ENCODE measurements at regions not wholly inside any gene's neighbourhood (a gene's known extent, or its start where the extent isn't known, plus 50 kb on each side); places are given as distances from the start of the nearest gene placed in this dataset.
"Not testable (repeated sequence)": the region's sequence is repeated elsewhere in the genome, so short reads cannot be mapped to it uniquely, and the experiment has no call there.

DNA sequence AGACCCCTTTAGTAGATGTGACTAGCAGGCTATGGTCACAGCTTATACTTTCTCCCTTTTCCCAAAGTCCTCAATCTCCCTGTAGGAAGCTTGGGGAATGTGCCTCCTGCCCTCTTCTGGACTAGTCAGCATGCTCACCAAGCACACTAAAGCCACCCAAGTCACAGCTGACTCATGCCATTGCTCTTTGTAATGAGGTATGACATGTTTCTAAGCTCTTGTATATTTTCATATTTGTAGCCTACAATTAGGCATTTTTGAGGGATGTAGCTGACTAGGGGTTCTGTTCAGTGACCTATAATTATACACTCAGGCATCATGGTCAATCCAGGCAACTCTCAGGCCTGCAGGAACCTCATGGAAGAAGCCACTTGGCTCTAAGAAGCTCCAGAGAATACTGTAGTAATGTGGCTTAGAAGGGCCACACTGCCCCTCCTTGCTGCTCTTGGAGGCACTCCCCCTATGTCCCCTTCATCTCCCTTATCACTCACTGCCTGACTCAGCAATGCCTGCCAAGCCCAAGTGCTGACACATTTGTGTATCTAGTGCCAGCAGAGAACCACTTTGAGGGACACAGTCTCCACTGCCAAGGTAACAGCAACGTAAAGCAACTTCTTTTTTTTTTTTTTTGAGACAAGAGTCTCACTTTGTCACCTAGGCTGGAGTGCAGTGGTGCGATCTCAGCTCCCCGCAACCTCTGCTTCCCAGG lies 86.2 kb downstream of the RPL27A start:
- no peak for DNase-seq (ENCODE audit: low read depth in 4 of 4, low spot score in 2 of 4)

DNA sequence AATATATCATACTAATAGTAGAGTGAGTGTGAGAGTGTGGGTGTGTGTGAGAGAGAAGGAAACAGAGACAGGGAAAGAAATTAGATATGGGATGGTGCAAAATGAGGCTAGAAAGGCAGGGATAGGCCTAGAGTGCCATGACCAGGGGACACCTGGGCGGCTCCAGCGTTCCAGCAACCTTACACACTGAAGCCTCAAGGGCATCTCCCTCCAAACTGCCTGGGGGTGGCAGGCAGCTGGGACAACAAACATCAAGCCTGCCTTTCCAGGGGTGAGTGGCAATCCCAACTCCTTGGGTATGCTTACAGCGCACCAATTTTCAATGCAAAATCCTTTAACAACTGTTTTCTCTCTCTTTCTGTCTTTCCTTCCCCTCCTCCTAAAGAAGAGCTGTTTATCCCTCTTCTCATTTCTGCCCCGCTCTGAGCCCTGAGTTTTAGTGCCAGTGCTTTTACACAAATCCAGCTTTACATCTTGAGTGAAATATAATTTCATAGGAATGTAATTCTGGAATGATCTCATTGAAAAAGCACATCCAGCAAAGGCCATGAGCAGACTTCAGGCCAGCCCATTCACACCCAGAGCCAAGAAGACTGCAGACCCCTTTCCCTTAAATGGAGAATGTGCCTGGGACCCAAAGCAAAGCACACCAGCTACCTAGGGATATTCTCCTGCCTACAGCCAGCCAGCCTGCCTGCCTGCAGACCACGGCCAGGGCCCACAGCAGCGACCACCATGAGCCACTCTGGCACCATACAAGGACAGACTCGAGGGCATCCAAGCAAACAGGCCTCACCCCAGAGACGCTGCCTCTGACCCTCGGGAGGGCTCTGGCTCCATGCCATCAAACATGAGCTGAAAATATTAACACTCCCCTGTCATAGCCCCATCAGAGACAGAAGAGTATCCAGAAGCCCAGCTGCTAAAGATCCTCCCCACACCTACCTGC lies 90.3 kb downstream of the RPL27A start:
- DNase-seq (ENCODE audit: low read depth in 4 of 4, low spot score in 2 of 4), result no peak

DNA sequence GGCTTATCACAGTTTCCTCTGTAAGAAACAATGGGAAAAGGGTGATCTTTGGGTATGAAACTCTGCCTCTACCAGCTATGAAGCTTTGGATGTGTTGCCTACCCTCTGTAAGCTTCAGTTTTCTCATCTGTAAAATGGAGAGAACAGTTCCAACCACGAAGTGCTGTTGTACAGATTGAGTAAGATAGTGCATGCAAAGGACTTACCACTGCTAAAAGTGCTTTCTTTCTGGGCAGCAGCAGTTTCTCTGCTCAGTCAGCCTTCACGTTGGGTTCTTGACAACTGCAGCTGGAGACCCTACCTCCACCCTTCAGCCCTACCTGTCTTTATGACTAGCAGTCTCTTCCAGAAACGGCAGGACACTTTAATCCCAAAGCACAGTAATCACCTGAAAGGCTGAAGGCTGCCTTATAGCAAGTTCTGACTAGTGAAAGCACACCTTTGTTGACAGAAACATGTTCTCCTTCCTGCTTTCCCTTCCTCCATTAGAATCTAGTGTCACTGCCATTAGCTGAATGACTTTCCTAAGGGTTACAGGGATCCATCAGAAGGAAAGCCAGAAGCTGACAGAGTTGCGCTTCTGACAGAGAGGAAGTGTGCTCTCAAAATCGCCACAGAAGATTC lies 91.4 kb downstream of the RPL27A start:
- DNase-seq (ENCODE audit: low read depth in 4 of 4, low spot score in 2 of 4), result no peak

DNA sequence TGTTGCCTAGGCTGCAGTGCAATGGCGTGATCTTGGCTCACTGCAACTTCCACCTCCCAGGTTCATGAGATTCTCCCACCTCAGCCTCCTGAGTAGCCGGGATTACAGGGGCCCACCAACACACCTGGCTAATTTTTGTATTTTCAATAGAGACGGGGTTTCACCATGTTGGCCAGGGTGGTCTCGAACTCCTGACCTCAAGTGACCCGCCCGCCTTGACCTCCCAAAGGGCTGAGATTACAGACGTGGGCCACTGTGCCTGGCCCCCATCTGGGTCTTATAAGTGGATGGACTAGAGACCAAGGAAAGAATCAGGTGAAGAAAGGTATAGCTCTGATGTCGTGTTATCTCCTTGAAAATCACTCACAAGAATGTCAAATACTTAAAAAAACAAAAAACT lies 92.3 kb downstream of the RPL27A start:
- DNase-seq (ENCODE audit: low read depth in 4 of 4, low spot score in 2 of 4), result not testable (repeated sequence)

DNA sequence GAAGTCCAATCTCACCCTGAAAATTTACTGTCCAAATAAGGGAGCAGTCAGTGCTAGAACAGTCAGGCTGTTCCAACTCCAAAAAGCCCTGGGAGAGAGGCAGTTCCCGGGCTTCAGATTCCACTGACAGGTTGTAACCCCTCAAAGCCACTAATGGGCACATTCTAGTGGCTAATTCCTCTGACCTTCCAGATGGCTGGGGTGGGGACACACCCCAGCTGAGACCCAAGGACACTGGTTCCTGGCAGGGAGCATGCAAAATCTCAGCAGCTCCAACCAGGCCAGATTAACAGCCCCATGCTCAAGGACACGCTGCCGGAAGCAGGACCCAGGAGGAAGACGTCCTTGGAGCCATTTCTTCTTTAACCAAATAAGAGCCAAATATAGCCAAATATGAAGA lies 92.7 kb downstream of the RPL27A start:
- DNase-seq (ENCODE audit: low read depth in 4 of 4, low spot score in 2 of 4), result no peak

DNA sequence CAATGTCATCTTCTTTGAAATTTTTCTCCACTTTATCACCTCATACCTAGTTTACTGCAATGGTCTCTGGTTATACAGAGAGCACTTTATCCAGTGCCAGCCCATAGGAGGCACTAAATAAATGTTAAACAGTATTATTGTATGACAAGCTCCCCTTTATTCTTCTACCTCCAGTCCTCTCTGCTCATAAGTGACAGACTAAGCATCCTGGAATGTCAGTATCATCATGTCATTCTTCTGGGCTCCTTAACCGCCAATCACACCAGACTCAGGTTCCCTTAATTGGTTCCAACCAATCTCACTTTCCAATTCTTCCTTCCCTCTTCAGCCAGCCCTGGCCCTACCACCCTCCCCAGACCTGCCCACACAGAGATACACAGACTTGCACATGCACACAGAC lies 93.1 kb downstream of the RPL27A start:
- DNase-seq (ENCODE audit: low read depth in 4 of 4, low spot score in 2 of 4), result no peak

DNA sequence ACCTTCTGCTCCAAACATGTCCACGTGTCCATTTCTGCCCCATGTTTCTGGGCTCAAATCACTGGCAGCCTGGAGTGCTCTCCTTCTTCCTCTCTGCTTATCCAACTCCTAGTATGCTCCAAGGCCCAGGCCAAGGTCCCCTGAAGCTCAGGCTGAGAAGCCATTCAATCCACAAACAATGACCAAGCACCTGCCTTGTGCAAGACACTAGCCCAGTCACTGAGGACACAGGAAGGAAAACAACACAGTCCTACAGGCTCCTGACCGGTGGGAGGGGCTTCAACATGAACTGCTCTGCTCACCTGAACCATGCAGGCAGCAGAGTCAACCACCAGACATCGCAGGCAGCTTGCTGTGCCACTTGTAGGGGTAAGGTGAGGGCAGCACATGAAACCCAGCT lies 93.6 kb downstream of the RPL27A start:
- no peak for DNase-seq (ENCODE audit: low read depth in 4 of 4, low spot score in 2 of 4)

DNA sequence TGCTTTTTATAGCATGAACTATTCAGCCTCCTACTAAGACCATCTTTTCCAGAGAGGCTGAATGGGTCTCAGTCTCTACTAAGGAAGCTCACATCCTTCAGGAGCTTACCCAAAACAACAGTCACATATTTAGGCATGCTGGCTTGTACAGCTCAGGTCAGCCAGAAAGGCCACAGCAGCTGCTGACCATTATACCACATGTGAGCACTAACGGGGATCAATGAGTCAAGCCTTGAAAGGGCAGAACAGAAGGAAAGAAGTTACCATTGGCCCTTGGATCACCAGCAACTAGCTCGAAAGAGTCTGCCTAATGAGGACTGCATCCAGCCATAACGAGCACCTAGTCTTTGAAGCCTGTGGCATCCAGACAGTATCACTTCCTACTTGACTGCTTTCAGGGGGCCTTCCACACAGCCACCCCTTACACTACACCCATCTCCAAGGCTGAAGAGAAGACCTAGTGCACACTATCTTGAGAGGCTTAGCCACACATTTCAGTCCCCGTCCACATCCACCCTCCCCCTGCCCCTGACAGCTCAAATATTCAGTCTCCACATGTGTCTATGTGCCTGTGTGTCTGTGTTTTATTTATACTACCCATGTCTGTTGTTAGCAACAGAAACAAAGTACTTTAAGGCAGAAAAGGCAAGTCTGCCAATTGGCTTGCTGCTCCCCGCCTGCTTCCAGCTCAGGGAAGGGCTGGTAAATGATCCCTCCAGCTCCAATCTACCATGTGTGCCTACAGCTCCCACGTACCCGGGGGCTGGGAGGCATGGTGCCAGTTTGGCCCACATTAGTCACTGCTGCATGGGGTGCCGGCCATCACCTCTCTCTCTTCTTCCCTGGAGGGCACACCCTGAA lies 95.5 kb downstream of the RPL27A start:
- DNase-seq (ENCODE audit: low read depth in 4 of 4, low spot score in 2 of 4), result no peak

DNA sequence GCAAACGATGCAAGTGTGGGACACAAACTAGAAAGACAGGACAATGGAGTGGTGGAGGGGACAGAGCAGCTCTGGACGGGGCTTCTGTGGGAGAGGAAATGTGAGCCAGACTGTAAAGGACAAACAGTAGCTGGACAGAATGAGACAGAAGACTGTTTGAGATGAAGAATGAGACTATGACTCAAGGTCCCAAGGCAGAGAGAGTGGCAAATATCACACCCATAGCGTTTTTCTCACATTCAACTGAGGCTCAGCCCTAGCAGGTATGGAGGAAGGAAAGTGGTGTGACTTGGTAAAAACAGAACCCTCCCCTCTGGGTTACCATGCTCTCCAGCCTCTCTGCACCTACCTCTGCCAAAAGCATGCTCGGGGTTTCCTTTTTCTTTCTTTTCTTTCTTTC lies 96.5 kb downstream of the RPL27A start:
- no peak for DNase-seq (ENCODE audit: low read depth in 4 of 4, low spot score in 2 of 4)

DNA sequence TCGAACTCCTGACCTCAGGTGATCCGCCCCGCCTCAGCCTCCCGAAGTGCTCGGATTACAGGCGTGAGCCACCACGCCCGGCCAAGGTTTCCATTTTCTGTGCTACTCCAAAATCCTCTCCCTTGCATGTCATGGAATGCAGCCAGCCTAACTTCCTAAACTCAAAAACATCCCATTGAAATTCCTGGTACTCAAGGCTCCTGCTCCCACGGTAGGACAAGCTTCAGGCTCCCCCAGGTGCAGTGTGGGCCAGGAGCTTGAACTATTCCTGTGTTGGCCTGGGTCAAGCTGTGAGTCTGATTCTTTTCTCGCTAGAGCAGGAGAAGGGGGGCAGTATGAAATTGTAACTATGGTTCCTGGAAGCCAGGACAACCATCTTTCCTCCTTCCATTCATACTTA lies 97.1 kb downstream of the RPL27A start:
- DNase-seq (ENCODE audit: low read depth in 4 of 4, low spot score in 2 of 4), result no peak

DNA sequence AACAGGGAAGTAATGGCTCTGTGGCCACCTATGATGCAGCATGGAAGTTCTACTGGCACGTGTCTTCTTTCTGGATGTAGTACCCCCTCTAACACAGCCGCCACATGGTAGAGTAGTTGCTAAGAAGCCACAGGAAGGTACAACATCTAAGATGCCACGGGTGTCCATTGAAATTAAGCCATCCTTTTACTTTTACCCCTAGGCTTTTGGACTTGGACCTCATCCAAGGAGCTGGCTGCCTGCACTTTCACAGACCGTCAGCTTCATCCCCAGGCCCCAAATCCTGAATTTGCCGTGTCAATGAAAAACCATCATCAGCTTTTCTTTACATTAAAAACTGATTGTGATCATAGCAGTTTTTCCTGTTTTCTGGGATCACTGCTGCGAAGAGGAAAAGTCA lies 102.4 kb downstream of the RPL27A start:
- DNase-seq (ENCODE audit: low read depth in 4 of 4, low spot score in 2 of 4), result no peak

DNA sequence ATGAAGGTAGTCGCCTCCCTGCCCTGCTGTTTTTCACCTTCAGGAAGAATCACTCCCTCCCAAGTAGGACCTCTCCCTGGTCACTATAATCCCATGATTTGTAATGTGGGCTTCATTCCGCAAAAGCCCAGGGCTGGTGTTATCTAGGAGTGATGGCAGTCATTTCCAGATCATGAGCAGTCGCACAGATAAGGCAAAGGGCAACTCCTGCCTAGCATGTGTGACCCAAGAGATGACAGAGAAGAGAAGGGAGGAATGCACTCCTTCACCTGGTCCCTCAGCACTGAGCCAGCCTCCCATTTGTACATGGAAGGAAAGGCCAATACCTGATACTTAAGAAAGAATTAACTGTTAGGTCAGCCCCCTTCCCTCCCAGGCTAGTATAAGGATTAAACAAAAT lies 102.9 kb downstream of the RPL27A start:
- DNase-seq (ENCODE audit: low read depth in 4 of 4, low spot score in 2 of 4), result no peak

DNA sequence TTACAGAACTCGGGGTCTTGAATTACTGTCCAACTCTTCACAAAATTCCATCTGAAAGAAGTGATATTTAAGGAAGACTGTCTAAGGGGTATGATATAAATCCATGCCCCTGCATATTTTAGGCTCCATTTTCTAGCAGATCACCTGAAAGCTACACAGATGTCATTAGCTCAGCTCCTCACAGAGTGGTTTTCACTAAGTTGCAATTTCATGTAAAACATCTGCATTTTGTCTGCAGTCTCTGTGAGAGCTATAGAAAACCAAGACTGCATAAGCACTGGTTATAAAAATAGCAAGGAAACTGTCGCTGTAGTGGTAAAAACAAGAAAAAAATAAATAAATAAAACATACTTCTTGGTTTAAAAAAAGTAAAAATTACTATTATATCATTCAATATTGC lies 103.4 kb downstream of the RPL27A start:
- no peak for DNase-seq (ENCODE audit: low read depth in 4 of 4, low spot score in 2 of 4)

DNA sequence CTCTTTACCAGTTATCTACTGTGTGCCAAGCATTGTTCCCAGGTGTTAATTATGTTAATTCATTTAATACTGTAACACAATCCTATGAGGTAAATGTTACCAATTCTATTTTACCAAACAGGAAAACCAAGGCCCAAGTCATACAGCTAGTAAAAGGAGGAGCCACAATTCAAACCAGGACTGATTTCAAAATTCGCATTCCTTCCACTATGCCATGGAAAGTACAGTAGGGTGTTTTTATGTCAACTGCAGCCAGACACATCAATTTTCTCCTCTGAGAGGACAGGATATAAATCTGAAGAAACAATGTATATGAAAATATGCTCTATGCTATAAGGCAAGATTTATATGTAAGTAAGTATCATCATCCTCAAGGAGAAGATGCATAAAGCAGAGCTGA lies 104.3 kb downstream of the RPL27A start:
- no peak for DNase-seq (ENCODE audit: low read depth in 4 of 4, low spot score in 2 of 4)

DNA sequence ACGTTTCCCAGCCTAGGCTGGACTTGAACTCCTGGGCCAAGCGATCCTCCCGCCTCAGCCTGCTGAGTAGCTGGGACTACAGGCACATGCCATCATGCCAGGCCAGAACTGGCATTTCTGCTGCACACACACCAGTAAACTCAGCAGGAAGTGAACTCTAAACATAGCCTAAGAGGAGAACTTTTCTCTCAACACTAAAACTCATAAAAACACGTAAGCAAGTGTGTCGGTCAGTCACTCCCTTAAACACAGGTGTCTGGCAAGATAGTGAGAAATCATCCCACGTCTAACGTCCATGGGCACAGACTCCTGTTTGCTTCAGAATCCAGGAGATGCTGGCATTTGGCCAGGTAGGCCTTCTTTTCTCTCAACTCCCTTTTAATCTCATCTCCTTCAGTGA lies 104.8 kb downstream of the RPL27A start:
- no peak for DNase-seq (ENCODE audit: low read depth in 4 of 4, low spot score in 2 of 4)

DNA sequence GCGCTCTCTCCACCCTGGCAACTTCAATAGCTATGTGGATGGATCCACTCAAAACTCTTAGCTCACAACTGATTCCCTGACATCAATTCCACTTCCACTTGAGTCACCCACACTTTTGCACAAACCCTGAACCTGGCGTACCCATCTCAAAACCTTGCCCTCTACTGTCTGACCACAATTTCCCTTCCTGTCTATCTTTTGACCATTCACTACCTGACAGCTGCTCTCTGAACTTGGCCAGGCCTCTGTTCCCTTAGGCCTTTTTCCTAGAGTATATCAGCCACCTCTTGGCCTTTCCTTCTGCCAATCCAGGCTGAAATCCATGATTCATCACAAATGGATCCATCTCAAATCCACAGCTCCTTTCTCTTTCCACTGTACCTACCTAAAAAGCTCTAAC lies 106.0 kb downstream of the RPL27A start:
- no peak for DNase-seq (ENCODE audit: low read depth in 4 of 4, low spot score in 2 of 4)

DNA sequence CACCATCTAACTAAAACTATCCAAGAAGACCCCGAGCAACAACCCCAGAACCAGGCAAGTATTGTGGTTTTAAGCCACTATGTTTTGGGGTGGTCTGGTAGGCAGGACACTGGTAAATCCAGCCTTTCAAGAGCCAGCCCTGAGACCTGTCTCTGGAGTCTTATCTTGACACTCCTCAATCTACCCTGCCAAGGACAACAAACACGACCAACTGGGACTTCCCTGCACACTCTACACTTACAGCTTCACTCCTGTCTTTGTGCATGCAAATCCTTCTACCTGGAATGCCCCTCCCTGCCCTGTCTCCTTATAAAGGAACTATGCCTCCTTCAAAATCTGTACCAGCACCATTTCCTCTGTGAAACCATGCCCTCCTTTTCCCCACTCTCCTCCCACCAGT lies 107.3 kb downstream of the RPL27A start:
- no peak for DNase-seq (ENCODE audit: low read depth in 4 of 4, low spot score in 2 of 4)

DNA sequence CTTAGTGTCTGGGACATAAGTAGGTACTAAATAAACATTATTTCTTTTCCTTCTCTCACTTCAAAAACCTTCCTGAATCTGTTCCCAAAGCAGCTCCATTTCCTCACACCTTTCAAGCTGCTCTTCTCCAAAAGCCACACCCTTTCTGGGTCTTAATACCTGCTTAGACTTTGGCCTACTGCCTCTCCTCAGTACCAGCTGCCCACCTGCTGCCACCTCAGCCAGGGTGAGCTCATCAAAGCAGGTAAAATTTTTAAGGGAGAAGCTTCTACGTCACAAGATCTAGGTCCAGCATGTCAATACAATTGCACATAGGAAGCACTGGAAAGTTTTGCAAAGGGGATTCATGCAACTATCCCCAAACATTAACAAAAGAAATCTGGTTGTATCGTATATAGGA lies 108.4 kb downstream of the RPL27A start:
- DNase-seq (ENCODE audit: low read depth in 4 of 4, low spot score in 2 of 4), result no peak

DNA sequence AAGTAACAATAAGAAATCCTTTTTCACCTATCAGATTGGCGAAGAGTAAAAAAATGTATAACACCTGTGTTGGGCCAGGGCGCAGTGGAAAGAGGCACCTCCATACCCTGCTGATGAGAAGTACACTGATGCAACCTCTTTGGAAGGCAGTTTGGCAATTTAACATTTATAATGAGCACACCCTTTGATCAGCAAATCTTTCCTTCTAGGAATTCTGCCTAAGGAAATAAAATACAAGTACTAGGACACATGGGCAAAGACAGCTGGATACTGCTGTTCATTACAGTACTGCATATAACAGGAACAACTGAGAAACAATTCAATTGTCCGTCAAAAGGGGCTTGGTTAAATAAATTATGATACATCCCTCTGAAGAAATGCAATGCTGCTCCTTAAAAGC lies 110.1 kb downstream of the RPL27A start:
- no peak for DNase-seq (ENCODE audit: low read depth in 4 of 4, low spot score in 2 of 4)

DNA sequence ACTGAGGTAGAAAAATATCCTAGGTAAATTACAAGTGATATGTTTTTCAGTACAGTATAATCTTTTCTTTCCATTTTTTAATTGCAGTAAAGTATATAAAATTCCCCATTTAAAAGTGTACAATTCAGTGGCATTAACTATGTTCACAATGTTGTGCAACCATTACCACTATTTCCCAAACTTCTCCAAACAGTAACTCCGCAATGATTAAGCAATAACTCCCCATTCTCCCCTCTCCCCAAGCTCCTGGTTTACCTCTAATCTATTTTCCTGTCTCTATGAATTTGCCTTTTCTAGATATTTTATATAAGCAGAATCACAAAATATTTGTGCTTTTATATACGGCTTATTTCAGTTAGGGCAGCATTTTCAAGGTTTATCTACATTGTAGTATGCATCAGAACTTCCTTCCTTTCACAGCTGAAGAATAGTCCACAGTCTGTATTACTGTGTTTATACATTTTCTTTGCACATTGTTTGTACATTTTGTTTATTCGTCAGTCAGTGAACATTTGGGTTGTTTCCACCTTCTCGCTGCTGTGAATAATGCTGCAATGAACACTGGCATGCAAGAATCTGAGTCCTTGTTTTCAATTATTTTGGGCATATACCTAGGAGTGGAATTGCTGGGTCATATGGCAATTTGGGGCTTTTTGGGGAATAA lies 110.7 kb downstream of the RPL27A start:
- no peak for DNase-seq (ENCODE audit: low read depth in 4 of 4, low spot score in 2 of 4)
